Posterior vena cava (tissue), 2 donors: ENCODE measurements at regions not wholly inside any gene's neighbourhood (a gene's known extent, or its start where the extent isn't known, plus 50 kb on each side); places are given as distances from the start of the nearest gene placed in this dataset.
"Not testable (repeated sequence)": the region's sequence is repeated elsewhere in the genome, so short reads cannot be mapped to it uniquely, and the experiment has no call there.

Experiments
- DNase-seq: peaks from one replicate; pipeline ENCODE4 v3.0.0-alpha.2; 2020; ENCODE audit warnings: low spot score
- intact Hi-C, 2 donors: fragments of 100-400 bp; cut with DNase I; formaldehyde crosslinking; loops; one replicate each; pipeline versions ENCODE4 v1.14.1 to v1.14.2; 2022 to 2023
- donor health status: DM: yes; HTN: yes; CAD: no.
- donor health status: DM: yes; HTN: yes; CAD: no.

DNA sequence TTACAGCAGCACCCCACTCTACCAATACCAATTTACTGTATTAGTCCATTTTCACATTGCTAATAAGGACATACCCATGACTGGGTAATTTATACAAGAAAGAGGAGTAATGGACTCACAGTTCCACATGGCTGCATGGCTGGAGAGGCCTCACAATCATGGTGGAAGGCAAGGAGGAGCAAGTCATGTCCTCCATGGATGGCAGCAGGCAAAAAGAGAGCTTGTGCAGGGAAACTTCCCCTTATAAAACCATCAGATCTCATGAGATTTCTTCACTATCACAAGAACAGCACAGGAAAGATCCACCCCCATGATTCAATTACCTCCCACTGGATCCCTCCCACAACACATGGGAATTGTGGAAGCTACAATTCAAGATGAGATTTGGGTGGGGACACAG is 1281.3 kb upstream of the TMEM132C start:
- intact Hi-C loops, DNase-seq: not testable (repeated sequence)

DNA sequence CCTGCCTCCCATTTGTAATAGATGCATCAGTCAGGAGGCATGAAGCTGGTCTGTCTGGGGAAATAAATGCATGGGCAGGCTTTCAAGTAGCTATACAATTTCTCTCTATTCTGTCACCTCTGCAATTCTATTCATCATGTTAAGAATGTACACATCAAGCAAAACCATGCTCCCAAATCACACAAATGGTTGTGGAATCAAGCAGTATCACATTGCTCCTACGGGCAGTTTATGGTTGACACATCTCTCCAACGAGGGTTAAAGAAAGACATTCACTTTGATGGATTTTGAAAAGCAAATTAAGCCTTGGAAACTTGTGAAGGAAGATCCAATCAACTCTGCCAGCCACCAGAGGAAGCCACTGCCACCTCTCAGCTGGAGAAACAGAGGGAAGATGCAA is 1277.4 kb upstream of the TMEM132C start:
- DNase-seq, result no peak
- intact Hi-C loops, result no loop called here

- DNase-seq, result no peak
- intact Hi-C loops, result loop anchor here in 1 of 2 donors (1.0 kb wide), 1 partner anchor 18 kb away; no protein-coding TSS in a partner anchor
Observed at GRCh38 chr12:126993898-126994297, 1273.1 kb upstream of the TMEM132C start.

DNA sequence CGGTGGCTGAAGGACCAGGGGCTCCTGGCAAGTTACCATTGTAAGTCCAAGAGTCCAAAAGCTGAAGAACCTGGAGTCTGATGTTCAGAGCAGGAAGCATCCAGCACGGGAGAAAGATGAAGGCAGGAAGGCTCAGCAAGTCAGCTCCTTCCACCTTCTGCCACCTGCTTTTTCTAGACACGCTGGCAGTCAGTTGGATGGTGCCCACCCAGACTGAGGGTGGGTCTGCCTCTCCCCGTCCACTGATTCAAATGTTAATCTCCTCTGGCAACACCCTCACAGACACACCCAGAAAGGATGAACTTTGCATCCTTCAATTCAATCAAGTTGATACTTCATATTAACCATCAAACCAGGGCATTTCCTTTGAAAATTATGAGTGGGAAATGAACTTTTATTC is 1272.4 kb upstream of the TMEM132C start:
- intact Hi-C loops, result loop anchor here in 1 of 2 donors (1.0 kb wide), 1 partner anchor 18 kb away; no protein-coding TSS in a partner anchor

DNA sequence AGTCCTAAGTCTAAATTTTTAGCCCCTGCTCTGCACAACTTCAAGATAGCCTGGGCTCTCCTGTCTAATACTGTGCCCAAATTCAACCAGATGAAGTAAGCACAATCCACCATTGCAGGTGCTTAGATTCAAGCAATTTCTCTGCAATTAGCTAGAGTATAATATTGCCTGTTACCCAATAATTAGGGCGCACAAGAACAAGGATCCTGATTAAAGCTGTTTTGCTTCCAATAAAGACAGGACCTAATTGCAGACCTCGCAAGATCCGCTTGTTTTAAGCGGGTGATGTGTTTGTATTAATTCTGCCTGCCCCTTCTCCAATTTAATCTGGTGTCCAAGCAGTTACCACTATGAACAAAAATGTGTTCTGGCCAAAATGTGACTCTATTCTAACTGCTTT is 1268.9 kb upstream of the TMEM132C start:
- intact Hi-C loops, result no loop called here
- DNase-seq, result no peak

More for the DNA sequence above, 1272.4 kb upstream of the TMEM132C start:
- DNase-seq, result no peak

GRCh38 chr12:126998747-126999285 is 1268.2 kb upstream of the TMEM132C start:
- intact Hi-C loops, result no loop called here
- no peak for DNase-seq

DNA sequence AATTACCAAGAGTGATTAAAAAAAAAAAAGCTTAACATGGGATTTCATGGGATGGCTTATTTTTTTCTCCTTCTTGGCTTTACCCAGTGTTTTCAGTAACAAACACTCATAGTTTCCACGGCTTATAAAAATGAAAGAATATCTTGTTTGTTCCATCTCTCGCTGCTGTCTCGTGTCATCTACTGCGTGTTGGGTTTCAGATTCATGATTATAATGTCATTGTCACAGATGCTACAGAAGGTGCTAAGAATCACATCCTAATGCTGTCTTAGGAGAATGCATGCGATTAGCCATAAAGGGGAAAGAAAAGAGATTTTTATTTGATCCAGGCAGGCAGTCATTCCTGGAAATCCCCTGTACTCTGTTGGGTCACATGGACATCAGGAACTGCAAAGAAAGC is 1267.6 kb upstream of the TMEM132C start:
- DNase-seq, result no peak
- intact Hi-C loops, result no loop called here

- intact Hi-C loops, result no loop called here
- no peak for DNase-seq
Observed at GRCh38 chr12:127005406-127005805, 1261.6 kb upstream of the TMEM132C start.

- no peak for DNase-seq
- intact Hi-C loops, result no loop called here
Observed at GRCh38 chr12:127006972-127007371, 1260.0 kb upstream of the TMEM132C start.

GRCh38 chr12:127008755-127009403 is 1258.1 kb upstream of the TMEM132C start:
- no peak for DNase-seq
- intact Hi-C loops, result no loop called here

DNA sequence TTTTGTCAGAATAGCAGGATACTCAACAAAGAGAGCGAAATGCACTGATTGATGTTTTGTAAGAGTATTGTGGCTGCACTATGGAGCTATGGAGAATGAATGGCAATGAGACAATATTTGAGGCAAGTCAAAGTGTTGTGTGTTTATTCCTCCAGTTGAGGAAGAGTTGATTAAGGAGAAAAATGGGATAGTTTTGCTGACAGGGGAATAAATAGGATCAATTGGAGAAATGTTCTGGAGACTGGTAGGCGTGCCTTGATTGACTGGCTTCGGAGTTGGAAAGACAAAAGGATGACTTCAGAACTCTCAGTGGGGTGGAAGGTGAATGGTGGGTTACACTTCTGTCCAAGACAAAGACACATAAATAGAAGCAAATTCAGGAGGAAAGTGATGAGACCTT is 1254.9 kb upstream of the TMEM132C start:
- intact Hi-C loops, result no loop called here
- no peak for DNase-seq

- intact Hi-C loops, result no loop called here
- no peak for DNase-seq
Observed at GRCh38 chr12:127013197-127013596, 1253.8 kb upstream of the TMEM132C start.

DNA sequence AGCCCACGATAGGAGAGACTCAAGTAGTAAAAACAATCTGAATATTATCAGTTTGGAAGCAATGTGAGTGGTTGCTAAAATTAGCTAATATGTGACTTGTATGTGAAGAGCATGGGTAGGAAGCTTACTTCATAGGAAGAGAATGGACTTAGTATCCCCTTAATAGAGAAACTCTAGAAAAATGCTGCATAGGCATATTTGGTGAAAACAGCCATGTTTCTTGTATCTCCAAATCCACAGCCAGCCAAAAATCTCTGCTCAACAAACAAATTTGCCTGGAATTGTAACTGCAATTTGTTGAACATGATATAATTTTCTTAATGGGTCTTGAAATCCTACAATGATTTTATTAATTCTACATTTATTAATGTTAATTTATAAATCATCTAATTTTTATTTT is 1252.9 kb upstream of the TMEM132C start:
- no peak for DNase-seq
- intact Hi-C loops, result no loop called here

- no peak for DNase-seq
- intact Hi-C loops, result no loop called here
Observed at GRCh38 chr12:127024791-127025190, 1242.2 kb upstream of the TMEM132C start.

GRCh38 chr12:127025545-127025944 is 1241.4 kb upstream of the TMEM132C start:
- DNase-seq, result no peak
- intact Hi-C loops, result no loop called here

- DNase-seq, result no peak
- intact Hi-C loops, result no loop called here
Observed at GRCh38 chr12:127035011-127035879, 1231.7 kb upstream of the TMEM132C start.

DNA sequence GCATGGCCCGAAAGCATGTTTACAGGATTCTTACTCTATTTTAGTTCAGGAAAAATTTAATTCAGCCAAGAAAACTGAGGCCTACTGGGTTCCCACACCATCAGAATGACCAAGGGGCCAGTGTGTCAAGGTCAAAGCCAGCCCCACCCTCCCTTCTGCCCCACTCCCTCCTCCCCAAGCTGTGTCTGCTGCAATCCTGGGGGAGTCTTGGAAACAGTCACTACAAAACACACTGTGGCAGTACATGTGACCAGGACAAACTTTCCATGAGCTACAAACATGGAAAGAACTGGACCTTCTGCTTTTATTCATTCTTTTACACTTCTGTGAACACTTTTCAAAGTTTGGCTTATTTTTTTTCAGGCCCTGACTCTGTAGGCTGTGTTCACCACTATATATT is 1228.8 kb upstream of the TMEM132C start:
- intact Hi-C loops, result no loop called here

GRCh38 chr12:127038761-127039160 is 1228.2 kb upstream of the TMEM132C start:
- intact Hi-C loops, result no loop called here

More for the DNA sequence above, 1228.8 kb upstream of the TMEM132C start:
- DNase-seq, result no peak

GRCh38 chr12:127041985-127042625 is 1224.9 kb upstream of the TMEM132C start:
- DNase-seq, result no peak
- intact Hi-C loops, result no loop called here

More at GRCh38 chr12:127038761-127039160, 1228.2 kb upstream of the TMEM132C start:
- DNase-seq, result no peak

DNA sequence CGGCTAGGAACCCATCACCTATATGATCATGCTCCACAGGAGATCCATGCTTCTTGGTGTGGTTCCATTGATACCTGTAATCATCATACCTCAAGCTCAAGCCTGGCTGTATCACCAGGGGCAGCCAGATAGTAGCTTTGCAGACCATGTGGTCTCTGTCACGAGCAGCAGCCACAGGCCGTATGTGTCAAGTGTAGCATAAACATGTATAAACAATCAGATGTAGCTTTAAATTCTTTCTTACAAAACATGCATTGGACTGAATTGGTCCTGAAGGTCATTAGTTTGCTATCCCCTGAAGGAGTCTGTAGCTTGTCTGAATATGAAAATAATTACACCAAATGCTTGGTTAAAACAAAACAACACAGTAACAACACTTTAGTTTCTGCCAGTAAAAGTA is 1223.2 kb upstream of the TMEM132C start:
- intact Hi-C loops, result no loop called here
- DNase-seq, result no peak
